ENCODE measurements at regions not wholly inside any gene's neighbourhood (a gene's known extent, or its start where the extent isn't known, plus 50 kb on each side); places are given as distances from the start of the nearest gene placed in this dataset.
"Not testable (repeated sequence)": the region's sequence is repeated elsewhere in the genome, so short reads cannot be mapped to it uniquely, and the experiment has no call there.

GRCh38 chr17:77526259-77526711 is 385.5 kb downstream of the SEC14L1 start:
- DNase-seq (ENCODE audit: low read depth), result no peak

GRCh38 chr17:77526728-77527350 is 386.1 kb downstream of the SEC14L1 start:
- DNase-seq (ENCODE audit: low read depth), result no peak

GRCh38 chr17:77527409-77527808 is 386.6 kb downstream of the SEC14L1 start:
- no peak for DNase-seq (ENCODE audit: low read depth)

GRCh38 chr17:77527836-77528505 is 387.2 kb downstream of the SEC14L1 start:
- DNase-seq (ENCODE audit: low read depth), result no peak

GRCh38 chr17:77528516-77529327 is 388.0 kb downstream of the SEC14L1 start:
- no peak for DNase-seq (ENCODE audit: low read depth)

GRCh38 chr17:77529328-77529650 is 388.5 kb downstream of the SEC14L1 start:
- no peak for DNase-seq (ENCODE audit: low read depth)

GRCh38 chr17:77530591-77530990 is 389.8 kb downstream of the SEC14L1 start:
- no peak for DNase-seq (ENCODE audit: low read depth)

- no peak for DNase-seq (ENCODE audit: low read depth)
These were observed 390.2 kb downstream of the SEC14L1 start for GRCh38 chr17:77531002-77531401.

- DNase-seq (ENCODE audit: low read depth), result no peak
These were observed 390.9 kb downstream of the SEC14L1 start for GRCh38 chr17:77531641-77532040.

- not testable (repeated sequence) for DNase-seq (ENCODE audit: low read depth)
These were observed 392.9 kb downstream of the SEC14L1 start for GRCh38 chr17:77533697-77534096.

- no peak for DNase-seq (ENCODE audit: low read depth)
These were observed 393.4 kb downstream of the SEC14L1 start for GRCh38 chr17:77534137-77534536.

- no peak for DNase-seq (ENCODE audit: low read depth)
These were observed 394.7 kb downstream of the SEC14L1 start for GRCh38 chr17:77535435-77535834.

- no peak for DNase-seq (ENCODE audit: low read depth)
These were observed 395.1 kb downstream of the SEC14L1 start for GRCh38 chr17:77535892-77536291.

GRCh38 chr17:77537566-77537965 is 396.8 kb downstream of the SEC14L1 start:
- DNase-seq (ENCODE audit: low read depth), result no peak

- no peak for DNase-seq (ENCODE audit: low read depth)
These were observed 399.8 kb downstream of the SEC14L1 start for GRCh38 chr17:77540531-77540930.

GRCh38 chr17:77540975-77541374 is 400.2 kb downstream of the SEC14L1 start:
- DNase-seq (ENCODE audit: low read depth), result no peak

GRCh38 chr17:77542011-77542410 is 401.2 kb downstream of the SEC14L1 start:
- no peak for DNase-seq (ENCODE audit: low read depth)

- DNase-seq (ENCODE audit: low read depth), result peak; percentile 60
These were observed 402.1 kb downstream of the SEC14L1 start for GRCh38 chr17:77542551-77543490.

GRCh38 chr17:77543801-77544200 is 403.0 kb downstream of the SEC14L1 start:
- no peak for DNase-seq (ENCODE audit: low read depth)

GRCh38 chr17:77544347-77545110 is 403.8 kb downstream of the SEC14L1 start:
- no peak for DNase-seq (ENCODE audit: low read depth)

- no peak for DNase-seq (ENCODE audit: low read depth)
These were observed 406.0 kb downstream of the SEC14L1 start for GRCh38 chr17:77546772-77547241.

Measured in GM04504 (cell line).